ENCODE measurements at regions not wholly inside any gene's neighbourhood (a gene's known extent, or its start where the extent isn't known, plus 50 kb on each side); places are given as distances from the start of the nearest gene placed in this dataset.

DNA sequence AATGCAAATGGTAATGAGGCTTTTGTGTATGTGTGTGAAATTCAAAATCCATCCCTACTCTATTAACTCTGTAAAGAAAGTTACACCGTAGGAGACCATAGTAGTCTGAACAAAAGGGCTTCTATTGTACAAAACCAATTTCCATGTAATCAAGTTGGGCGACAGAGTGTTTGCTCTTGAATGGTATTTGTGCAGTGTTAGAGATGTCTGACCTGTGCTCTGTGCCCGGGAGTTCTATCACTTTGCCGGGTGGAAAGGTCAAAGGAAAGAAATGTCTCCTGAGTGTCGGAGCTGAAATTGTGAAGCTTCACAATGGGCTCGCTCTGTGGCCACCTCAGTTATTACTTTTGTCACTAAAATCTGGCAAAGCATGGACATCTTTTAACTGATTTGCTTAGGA, 312.0 kb downstream of the SAMD5 start:
- TF ChIP-seq TAF1 (IDR thresholded peaks at IDR 0.05; ENCODE audit: low read depth) (no peak), YY1 (IDR thresholded peaks at IDR 0.05; ENCODE audit: low read depth) (no peak), CREB1 (IDR thresholded peaks at IDR 0.05; ENCODE audit: low read depth) (no peak), USF1 (IDR thresholded peaks at IDR 0.05) (no peak), TEAD4 (IDR thresholded peaks at IDR 0.05) (no peak), TCF12 (IDR thresholded peaks at IDR 0.05; ENCODE audit: low read depth) (no peak), EGR1 (IDR thresholded peaks at IDR 0.05) (no peak), ZBTB7A (IDR thresholded peaks at IDR 0.05; ENCODE audit: low read depth) (no peak), RAD21 (IDR thresholded peaks at IDR 0.05; ENCODE audit: low read depth) (no peak), EP300 (IDR thresholded peaks at IDR 0.05; ENCODE audit: borderline replicate concordance) (no peak)
- TF ChIP-seq, protein P1, sequence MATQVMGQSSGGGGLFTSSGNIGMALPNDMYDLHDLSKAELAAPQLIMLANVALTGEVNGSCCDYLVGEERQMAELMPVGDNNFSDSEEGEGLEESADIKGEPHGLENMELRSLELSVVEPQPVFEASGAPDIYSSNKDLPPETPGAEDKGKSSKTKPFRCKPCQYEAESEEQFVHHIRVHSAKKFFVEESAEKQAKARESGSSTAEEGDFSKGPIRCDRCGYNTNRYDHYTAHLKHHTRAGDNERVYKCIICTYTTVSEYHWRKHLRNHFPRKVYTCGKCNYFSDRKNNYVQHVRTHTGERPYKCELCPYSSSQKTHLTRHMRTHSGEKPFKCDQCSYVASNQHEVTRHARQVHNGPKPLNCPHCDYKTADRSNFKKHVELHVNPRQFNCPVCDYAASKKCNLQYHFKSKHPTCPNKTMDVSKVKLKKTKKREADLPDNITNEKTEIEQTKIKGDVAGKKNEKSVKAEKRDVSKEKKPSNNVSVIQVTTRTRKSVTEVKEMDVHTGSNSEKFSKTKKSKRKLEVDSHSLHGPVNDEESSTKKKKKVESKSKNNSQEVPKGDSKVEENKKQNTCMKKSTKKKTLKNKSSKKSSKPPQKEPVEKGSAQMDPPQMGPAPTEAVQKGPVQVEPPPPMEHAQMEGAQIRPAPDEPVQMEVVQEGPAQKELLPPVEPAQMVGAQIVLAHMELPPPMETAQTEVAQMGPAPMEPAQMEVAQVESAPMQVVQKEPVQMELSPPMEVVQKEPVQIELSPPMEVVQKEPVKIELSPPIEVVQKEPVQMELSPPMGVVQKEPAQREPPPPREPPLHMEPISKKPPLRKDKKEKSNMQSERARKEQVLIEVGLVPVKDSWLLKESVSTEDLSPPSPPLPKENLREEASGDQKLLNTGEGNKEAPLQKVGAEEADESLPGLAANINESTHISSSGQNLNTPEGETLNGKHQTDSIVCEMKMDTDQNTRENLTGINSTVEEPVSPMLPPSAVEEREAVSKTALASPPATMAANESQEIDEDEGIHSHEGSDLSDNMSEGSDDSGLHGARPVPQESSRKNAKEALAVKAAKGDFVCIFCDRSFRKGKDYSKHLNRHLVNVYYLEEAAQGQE (IDR thresholded peaks at IDR 0.05; ENCODE audit: low read depth) = no peak
- TF ChIP-seq, protein P2, sequence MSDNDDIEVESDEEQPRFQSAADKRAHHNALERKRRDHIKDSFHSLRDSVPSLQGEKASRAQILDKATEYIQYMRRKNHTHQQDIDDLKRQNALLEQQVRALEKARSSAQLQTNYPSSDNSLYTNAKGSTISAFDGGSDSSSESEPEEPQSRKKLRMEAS (IDR thresholded peaks at IDR 0.05) = no peak

All from Ishikawa (cell line).